Liver (tissue), 8 donors: ENCODE measurements at regions not wholly inside any gene's neighbourhood (a gene's known extent, or its start where the extent isn't known, plus 50 kb on each side); places are given as distances from the start of the nearest gene placed in this dataset. TPM values are rescaled to one million over a fixed set of nuclear protein-coding genes. Genes with fewer than 3 reads are reported as not detected.

Source experiments
- DNase-seq: peaks from one replicate; pipeline ENCODE4 v3.0.0-alpha.2; 2017; ENCODE audit warnings: low spot score
- H3K27ac ChIP-seq, 2 donors: one replicate each; pipeline ENCODE4 v1.7.0; 2013; ENCODE audit warnings: inconsistent platforms in 2 of 2, low read length in 2 of 2, control low read depth in 1 of 2, low read depth in 1 of 2, mild to moderate bottlenecking in 1 of 2
- H3K27me3 ChIP-seq, 4 donors: one replicate each; pipeline versions ENCODE4 v1.6.1 to v1.7.0; 2013; ENCODE audit warnings: low read length in 3 of 4, inconsistent platforms in 1 of 4, mild to moderate bottlenecking in 1 of 4, moderate library complexity in 1 of 4; ENCODE audit not compliant: control insufficient read depth in 4 of 4, insufficient read depth in 4 of 4
- H3K36me3 ChIP-seq, 4 donors: one replicate each; pipeline versions ENCODE4 v1.6.1 to v1.7.0; 2013; ENCODE audit warnings: low read length in 3 of 4, mild to moderate bottlenecking in 3 of 4, low read depth in 1 of 4, moderate library complexity in 1 of 4; ENCODE audit not compliant: control insufficient read depth in 4 of 4, insufficient read depth in 3 of 4
- H3K4me1 ChIP-seq, 4 donors: one replicate each; pipeline versions ENCODE4 v1.6.1 to v1.7.0; 2013; ENCODE audit warnings: low read length in 3 of 4, mild to moderate bottlenecking in 3 of 4, moderate library complexity in 1 of 4; ENCODE audit not compliant: control insufficient read depth in 4 of 4, insufficient read depth in 4 of 4
- H3K4me3 ChIP-seq, 3 donors: one replicate each; pipeline versions ENCODE4 v1.6.1 to v1.7.0; 2013; ENCODE audit warnings: low read length in 3 of 3, control low read depth in 1 of 3, low read depth in 1 of 3, mild to moderate bottlenecking in 1 of 3
- H3K9ac ChIP-seq, 2 donors: one replicate each; pipeline ENCODE4 v1.7.0; 2013; ENCODE audit warnings: low read length in 2 of 2, mild to moderate bottlenecking in 2 of 2, moderate library complexity in 2 of 2, control low read depth in 1 of 2, low read depth in 1 of 2
- H3K9me3 ChIP-seq, 4 donors: one replicate each; pipeline versions ENCODE4 v1.6.1 to v1.7.0; 2013; ENCODE audit warnings: low read length in 3 of 4; ENCODE audit not compliant: control insufficient read depth in 4 of 4
- FOXA1 ChIP-seq: IDR thresholded peaks from 2 replicates; pipeline ENCODE4 v1.6.1; 2016; ENCODE audit warnings: antibody characterized with exemption
- MAX ChIP-seq: IDR thresholded peaks from 2 replicates; pipeline ENCODE4 v1.6.1; 2016; ENCODE audit warnings: antibody characterized with exemption
- NR2F2 ChIP-seq: IDR thresholded peaks from 2 replicates; pipeline ENCODE4 v1.6.1; 2016; ENCODE audit warnings: antibody characterized with exemption
- WGBS: extraction: QIAGEN DNeasy Blood & Tissue Kit; methylation state at CpG from one replicate; pipeline ENCODE4 v1.1.7; 2013; 5-methylcytosine and 5-hydroxymethylcytosine counted together
- small RNA-seq: library from RNA; depleted of rRNA; stranded (forward); fragments of <200 nt; gene quantifications from one replicate; pipeline ENCODE3, GENCODE V24; 2014
- donor health status: healthy.
- donor health status: healthy.
- donor health status: healthy.
- donor health status: healthy.

- no peak for DNase-seq
- no peak overlapping the region for H3K27ac ChIP-seq
- TF ChIP-seq MAX (peak; percentile 33), NR2F2 (peak; percentile 69), FOXA1 (no peak)
- H3K4me3 ChIP-seq: no peak overlapping the region
- no peaks in the 10 kb centered on the region for H3K9me3 ChIP-seq
- no peaks in the 10 kb centered on the region for H3K4me1 ChIP-seq
- H3K9ac ChIP-seq: no peak overlapping the region
- no peaks in the 10 kb centered on the region for H3K27me3 ChIP-seq
- WGBS: 79% methylated on average over 6 of the region's 6 CpGs
- H3K36me3 ChIP-seq: no peaks in the 10 kb centered on the region
Observed at GRCh38 chr1:185367218-185367617, 50.2 kb upstream of the IVNS1ABP start.

Small RNA genes in the stretch of these regions (small RNA-seq; reads per million reads assigned to genes)
- not detected for gene MCRIP2P2
- gene RF00019: not detected
- not detected for gene RNU7-183P
